OCI-LY7 (cell line): ENCODE measurements at regions not wholly inside any gene's neighbourhood (a gene's known extent, or its start where the extent isn't known, plus 50 kb on each side); places are given as distances from the start of the nearest gene placed in this dataset.

ENCODE experiments used
- CTCF ChIP-seq: fragments of 200-600 bp; sonication (generic); conservative IDR thresholded peaks from 2 replicates; pipeline ENCODE4 v1.5.1; 2014; ENCODE audit warnings: mild to moderate bottlenecking, antibody characterized with exemption, low read length, moderate library complexity, mixed read lengths
- EZH2phosphoT487 ChIP-seq: fragments of 200-600 bp; sonication (generic); IDR thresholded peaks from 2 replicates; pipeline ENCODE4 v1.6.1; 2018; ENCODE audit warnings: low read depth, borderline replicate concordance, mild to moderate bottlenecking, mixed run types, antibody characterized with exemption, low read length, moderate library complexity, mixed read lengths

GRCh38 chr16:64364416-64364815 lies 757.4 kb downstream of the CDH11 start:
- TF ChIP-seq CTCF, result no peak
- no peak for TF ChIP-seq EZH2phosphoT487
